AG09309 (cell line): ENCODE measurements at regions not wholly inside any gene's neighbourhood (a gene's known extent, or its start where the extent isn't known, plus 50 kb on each side); places are given as distances from the start of the nearest gene placed in this dataset.
"Not testable (repeated sequence)": the region's sequence is repeated elsewhere in the genome, so short reads cannot be mapped to it uniquely, and the experiment has no call there.

ENCODE experiments used
- DNase-seq: peaks from one replicate; pipeline ENCODE4 v3.0.0-alpha.2; 2010; ENCODE audit warnings: low read depth
- H3K4me3 ChIP-seq: 2 replicates; pipeline ENCODE4 v1.5.1; 2011; ENCODE audit warnings: mild to moderate bottlenecking, low read depth, low read length, moderate library complexity; ENCODE audit not compliant: control insufficient read depth
- TF ChIP-seq, protein P1 (sequence below): IDR thresholded peaks from 2 replicates; pipeline ENCODE4 v1.5.1; 2011; ENCODE audit warnings: mild to moderate bottlenecking, low read depth, low read length, inconsistent platforms; ENCODE audit not compliant: insufficient read depth, control insufficient read depth; ENCODE audit errors: missing control alignments

- TF ChIP-seq, protein P1, sequence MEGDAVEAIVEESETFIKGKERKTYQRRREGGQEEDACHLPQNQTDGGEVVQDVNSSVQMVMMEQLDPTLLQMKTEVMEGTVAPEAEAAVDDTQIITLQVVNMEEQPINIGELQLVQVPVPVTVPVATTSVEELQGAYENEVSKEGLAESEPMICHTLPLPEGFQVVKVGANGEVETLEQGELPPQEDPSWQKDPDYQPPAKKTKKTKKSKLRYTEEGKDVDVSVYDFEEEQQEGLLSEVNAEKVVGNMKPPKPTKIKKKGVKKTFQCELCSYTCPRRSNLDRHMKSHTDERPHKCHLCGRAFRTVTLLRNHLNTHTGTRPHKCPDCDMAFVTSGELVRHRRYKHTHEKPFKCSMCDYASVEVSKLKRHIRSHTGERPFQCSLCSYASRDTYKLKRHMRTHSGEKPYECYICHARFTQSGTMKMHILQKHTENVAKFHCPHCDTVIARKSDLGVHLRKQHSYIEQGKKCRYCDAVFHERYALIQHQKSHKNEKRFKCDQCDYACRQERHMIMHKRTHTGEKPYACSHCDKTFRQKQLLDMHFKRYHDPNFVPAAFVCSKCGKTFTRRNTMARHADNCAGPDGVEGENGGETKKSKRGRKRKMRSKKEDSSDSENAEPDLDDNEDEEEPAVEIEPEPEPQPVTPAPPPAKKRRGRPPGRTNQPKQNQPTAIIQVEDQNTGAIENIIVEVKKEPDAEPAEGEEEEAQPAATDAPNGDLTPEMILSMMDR, result no peak
- no peak overlapping the region for H3K4me3 ChIP-seq
- DNase-seq, result no peak
Observed at GRCh38 chr1:232574889-232575762, 54.8 kb downstream of the SIPA1L2 start.

DNA sequence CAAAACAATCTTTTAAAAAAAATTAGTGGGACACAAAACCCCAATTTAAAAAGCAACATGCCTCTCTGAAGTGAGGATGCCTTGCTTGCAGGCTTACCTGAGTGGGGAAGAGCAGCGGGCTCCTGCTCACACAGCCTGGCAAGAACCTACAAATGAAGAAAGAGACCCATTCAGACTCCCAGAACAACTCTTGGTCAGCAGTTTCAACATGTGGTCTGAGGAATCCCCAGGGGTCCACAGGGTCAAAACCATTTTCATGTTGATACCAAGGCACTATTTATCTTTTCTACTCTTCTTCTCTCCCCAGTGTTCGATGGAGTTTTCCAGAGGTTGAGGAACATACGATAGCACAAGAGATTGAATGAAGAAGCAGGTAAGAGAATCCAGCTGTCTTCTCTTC is 55.9 kb downstream of the SIPA1L2 start:
- no peak overlapping the region for H3K4me3 ChIP-seq
- DNase-seq, result no peak
- TF ChIP-seq, protein P1, result no peak

DNA sequence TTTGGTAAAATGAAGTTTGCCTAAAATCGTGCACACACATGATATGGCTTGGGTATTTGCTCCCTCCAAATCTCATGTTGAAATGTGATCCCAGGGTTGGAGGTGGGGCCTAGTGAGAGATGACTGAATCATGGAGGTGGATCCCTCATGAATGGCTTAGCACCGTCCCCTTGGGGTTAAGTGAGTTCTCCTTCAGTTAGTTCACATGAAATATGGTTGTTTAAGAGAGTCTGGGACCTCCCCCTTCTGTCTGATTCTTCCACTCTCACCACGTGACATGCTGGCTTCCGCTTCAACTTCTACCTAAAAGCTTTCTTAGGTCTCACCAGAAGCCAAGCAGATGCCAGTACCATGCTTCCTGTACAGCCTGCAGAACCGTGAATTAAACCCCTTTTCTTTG is 58.4 kb downstream of the SIPA1L2 start:
- no peak overlapping the region for H3K4me3 ChIP-seq
- DNase-seq, result no peak
- TF ChIP-seq, protein P1, result no peak

DNA sequence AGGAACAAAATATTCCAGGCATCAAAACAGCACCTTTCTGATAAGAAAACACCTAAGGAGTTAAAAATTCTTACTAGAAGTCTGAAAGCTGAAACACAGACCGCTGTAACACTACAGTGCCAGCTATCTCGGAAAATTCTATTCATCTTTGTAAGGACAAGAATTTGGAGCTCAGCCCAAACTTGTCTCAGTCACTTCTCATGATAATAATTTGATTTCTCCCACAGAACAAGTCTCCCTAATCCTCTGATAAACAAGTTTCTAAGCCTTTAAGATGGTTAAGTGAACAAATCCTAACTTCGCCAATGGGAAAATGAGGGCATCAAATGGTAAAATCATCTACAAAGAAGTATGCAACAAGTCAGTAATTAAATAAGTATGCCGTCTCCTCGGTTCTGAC is 59.9 kb downstream of the SIPA1L2 start:
- DNase-seq, result no peak
- H3K4me3 ChIP-seq, result no peak overlapping the region
- TF ChIP-seq, protein P1, result no peak

- H3K4me3 ChIP-seq, DNase-seq: not testable (repeated sequence)
Observed at GRCh38 chr1:232569554-232569921, 60.4 kb downstream of the SIPA1L2 start.

GRCh38 chr1:232568906-232569553 is 60.9 kb downstream of the SIPA1L2 start:
- TF ChIP-seq, protein P1, result no peak
- no peak overlapping the region for H3K4me3 ChIP-seq
- no peak for DNase-seq

- DNase-seq, result no peak
Observed at GRCh38 chr1:232568331-232568852, 61.5 kb downstream of the SIPA1L2 start.

More at GRCh38 chr1:232568331-232568852, 61.5 kb downstream of the SIPA1L2 start:
- TF ChIP-seq, protein P1, result no peak
- no peak overlapping the region for H3K4me3 ChIP-seq
